ENCODE measurements at regions not wholly inside any gene's neighbourhood (a gene's known extent, or its start where the extent isn't known, plus 50 kb on each side); places are given as distances from the start of the nearest gene placed in this dataset.

DNA sequence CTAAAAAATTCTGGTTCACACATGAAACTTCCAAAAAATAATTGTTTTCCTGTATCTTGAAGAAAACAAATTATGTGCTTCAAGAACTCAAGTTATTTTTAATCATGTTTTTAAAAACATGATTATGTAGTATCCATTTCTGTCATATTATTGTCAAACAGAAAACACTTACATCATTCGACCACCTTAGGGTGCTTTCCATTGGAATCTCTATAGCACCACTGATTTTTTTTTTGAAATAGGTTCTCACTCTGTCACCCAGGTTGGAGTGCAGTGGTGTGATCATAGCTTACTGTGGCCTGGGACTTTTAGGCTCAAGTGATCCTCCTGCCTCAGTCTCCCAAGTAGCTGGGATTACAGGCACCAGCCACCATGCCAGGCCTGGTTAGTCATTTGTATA lies 457.3 kb downstream of the SI start:
- intact Hi-C loops (cut with DNase I) = no loop called here
- ATAC-seq = no peak
- DNase-seq (ENCODE audit: missing footprints) = no peak

DNA sequence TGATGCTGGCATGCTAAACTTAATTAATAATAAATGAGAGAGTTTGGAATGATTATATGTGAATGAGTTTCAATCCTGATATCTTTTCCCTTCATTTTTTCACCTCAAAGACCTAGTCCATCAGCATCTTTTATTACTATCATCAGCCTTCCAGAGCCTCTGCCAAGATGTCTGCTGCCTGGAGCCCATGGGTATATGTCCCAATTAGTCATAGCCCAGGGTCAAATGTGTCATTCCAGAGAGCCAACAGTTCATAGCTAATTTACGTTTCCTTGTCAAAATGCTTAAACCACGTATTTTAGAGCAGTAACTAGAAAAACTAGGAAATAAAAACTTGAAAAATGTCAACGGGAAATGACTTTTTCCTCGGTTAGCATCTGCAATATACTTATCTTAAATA lies 457.9 kb downstream of the SI start:
- intact Hi-C loops (cut with DNase I) = no loop called here
- ATAC-seq (no peak), DNase-seq (ENCODE audit: missing footprints) (no peak)

DNA sequence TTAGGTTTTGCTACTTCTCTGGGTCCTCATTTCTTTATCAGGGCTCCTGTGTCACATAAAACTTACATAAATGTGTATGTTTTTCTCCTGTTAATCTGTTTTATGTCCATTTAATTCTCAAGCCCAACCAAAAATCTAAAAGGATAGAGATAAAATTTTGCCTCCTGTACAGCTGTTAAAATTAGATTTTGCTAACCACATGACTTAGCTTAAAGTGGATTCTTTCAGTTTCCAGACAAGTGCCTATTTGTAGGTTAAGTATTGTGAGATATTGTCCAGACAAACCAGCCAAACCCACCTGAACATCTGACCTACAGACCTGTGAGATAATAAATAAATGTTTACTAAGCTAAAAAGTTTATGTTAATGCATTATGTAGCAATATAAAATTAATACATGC lies 465.5 kb downstream of the SI start:
- DNase-seq (ENCODE audit: missing footprints) (no peak), ATAC-seq (no peak)
- intact Hi-C loops (cut with DNase I) = no loop called here

DNA sequence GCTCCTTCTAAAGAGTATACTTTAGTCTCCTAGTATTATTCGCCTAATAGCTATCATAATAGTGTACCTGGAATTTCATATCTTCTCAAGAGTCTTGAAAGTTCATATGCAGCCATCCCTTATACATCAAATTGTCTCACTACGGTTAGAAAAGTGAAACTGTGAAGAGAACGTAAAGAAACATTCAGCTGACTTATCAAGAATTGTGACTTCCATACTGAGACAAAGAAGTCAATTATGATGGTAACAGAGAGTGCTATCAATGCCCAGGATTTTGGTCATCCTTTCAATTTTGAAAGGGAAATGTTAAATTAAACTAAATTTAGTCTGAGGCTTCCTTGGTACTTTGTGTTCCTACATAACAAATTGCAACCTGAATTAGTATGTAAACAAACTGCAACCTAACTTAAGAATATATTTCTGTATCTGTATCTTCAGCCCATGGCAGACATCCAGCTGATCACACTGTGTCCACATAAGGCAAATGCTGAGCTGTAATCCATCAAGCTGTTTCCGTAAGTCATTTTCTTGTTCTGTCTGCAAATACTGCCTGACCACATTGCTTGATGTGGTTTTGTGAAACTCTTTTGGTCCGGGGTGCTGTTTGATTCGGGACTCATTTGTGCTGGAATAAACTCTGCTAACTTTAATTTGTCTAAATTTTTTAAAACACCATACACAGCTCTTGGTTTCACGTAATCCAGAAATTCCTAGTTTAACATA lies 469.6 kb downstream of the SI start:
- ATAC-seq = no peak
- no peak for DNase-seq (ENCODE audit: missing footprints)

DNA sequence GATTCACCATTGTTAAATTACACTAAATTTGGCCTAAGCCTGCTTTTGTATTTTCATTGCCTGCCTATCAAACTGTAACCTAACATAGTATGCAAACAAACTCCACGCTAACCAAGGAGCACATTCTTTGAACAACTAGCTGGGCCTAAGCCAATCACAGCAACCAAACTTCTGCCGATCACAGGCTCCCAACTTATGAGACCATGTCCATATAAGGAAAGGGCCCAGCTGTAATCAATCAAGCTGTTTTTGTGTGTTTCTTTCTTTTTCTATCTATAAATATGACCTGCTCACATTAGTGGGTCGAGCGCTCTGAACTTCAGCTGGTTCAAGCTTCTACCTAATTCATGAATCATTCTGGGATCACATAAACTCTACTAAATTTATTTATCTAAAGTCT lies 473.6 kb downstream of the SI start:
- intact Hi-C loops (cut with DNase I) = no loop called here
- DNase-seq (ENCODE audit: missing footprints) = no peak
- no peak for ATAC-seq

More for the DNA sequence above, 469.6 kb downstream of the SI start:
- intact Hi-C loops (cut with DNase I) = no loop called here

DNA sequence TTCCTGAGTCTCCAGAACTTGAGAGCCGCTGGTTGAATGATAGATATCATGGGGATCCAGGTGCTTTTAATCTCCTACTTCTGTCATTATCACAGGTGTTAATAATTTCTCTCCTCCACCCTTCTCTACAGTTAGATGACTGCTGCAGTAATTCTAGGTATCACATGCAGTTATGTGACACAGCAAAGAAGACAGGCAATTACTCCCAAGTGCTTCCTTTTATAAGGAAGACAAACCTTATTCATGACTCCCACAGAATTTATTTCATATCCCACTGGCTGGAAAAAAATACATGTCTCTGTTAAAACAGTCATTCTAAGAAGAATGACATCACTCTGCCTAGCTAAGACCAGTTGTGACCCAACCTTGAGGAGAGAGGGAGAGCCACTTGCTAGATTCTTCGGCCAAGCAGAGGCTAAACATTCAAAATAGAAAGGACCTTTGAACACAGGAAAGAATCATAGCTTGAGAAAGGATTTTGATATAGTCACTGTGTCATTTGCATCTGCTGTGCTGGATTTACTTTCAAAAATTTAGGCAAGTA lies 500.6 kb downstream of the SI start:
- DNase-seq (ENCODE audit: missing footprints) (no peak), ATAC-seq (no peak)
- intact Hi-C loops (cut with DNase I) = no loop called here

DNA sequence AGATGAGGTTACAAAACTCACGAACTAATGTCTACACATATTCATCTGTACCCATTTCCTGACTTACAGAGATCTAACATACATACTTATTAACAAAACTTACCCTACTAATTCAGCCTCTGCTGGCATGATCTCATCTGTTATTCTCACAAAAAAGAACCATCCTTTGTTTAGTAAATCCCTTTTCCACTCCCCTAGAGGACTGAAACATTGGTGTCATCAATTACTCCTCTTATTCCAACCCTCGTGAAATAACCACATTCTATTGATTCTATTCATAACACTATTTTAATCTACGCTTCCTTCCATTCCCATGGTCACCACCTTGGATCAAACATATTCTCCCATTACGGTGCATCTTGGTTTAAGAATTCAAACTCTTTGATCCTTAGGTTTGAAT lies 505.9 kb downstream of the SI start:
- no peak for ATAC-seq
- DNase-seq (ENCODE audit: missing footprints) = no peak
- intact Hi-C loops (cut with DNase I) = no loop called here

DNA sequence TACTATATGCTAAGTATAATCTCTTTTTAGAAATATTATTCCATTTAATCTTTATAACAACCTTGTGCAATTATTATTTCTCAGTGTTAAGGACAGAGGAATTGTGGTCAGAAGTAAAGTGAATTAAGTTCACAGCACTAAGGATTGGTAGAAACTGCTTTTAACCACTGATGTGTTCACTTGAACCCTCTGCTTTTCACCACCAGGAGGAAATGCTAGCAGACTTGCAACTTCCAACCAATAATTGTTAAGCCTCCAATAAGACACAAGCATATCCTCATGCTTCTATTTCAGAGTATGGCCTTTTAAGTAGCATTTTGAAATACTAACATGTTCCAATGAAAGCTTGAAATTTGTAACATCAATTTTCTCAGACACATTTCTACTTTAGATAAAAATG lies 527.4 kb downstream of the SI start:
- no peak for ATAC-seq
- no peak for DNase-seq (ENCODE audit: missing footprints)
- intact Hi-C loops (cut with DNase I) = no loop called here

DNA sequence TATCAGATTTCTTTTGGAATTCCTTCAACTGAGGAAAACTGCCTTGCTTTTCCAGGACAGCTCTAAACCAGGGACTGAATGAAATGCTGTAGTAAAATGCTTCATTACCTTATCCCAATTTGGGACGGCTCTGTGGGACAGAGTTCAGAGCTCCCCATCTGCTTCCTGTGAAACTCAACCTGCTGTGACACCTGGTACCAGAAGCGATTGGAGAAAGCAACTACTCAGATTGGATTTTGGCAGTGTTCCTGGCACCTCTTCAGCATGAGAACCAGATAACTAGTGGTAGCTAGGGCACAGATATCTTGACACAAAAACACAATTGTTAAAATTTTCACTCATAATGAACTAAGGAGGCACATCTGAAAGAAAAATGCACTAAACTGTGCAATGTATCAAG lies 539.1 kb downstream of the SI start:
- intact Hi-C loops (cut with DNase I) = no loop called here
- DNase-seq (ENCODE audit: missing footprints) (no peak), ATAC-seq (no peak)

DNA sequence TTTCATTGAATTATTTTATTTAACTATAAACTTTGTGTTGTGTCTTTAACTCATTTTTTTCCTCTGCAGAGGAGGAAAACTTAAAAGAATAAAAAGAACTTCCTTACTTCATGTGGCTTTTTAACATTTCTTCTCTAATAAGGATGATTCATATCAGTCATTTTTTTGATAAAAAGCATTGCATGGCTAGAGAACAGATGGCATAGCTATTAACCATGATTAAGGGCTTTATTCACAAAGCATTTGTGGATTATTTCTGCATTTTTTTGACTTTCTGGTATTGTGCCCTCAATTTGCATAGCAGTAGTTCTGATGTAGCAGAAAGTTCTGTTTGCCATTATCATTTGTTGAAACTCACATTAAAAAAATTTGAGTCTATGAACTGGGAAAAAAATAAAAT lies 540.8 kb downstream of the SI start:
- intact Hi-C loops (cut with DNase I) = no loop called here
- no peak for ATAC-seq

DNA sequence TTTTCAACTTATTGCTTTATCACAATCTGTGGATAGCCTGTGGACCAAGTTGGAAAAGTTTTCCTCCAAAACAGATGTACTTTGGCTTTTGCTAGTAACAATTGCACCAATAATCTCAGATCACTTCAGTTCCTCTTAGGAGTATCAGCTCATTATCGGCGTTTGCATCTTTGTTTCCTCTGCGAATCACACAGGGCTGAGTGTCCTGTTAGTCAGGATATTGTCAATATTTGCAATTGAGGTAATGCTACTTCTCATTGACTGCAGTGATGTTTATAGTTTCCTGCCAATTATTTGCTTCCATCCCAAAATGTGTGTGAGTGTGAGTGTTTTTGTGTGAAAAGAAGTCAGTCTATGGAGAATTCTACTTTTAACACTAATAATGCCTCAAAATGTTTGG lies 545.0 kb downstream of the SI start:
- intact Hi-C loops (cut with DNase I) = no loop called here
- DNase-seq (ENCODE audit: missing footprints) (no peak), ATAC-seq (no peak)

More for the DNA sequence above, 540.8 kb downstream of the SI start:
- no peak for DNase-seq (ENCODE audit: missing footprints)

DNA sequence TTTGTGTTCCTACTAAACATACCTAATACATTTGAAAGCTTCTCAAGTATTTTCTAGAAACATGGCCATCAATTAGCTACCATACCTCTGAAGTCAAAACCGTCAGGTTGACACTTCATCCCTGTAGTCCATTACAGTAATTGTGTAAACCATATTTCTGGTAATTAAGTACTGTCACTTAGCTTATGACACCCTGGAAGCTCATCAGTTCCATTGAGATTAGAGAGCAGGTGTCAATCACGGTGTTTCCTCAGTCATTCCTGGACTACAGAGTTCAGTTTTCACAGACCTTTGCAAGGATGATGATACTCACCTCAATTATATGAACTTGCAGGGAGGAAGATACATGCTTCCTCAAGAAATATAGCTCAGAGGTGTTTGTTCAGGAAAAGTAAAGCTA lies 552.0 kb downstream of the SI start:
- DNase-seq (ENCODE audit: missing footprints) (no peak), ATAC-seq (no peak)
- intact Hi-C loops (cut with DNase I) = no loop called here

DNA sequence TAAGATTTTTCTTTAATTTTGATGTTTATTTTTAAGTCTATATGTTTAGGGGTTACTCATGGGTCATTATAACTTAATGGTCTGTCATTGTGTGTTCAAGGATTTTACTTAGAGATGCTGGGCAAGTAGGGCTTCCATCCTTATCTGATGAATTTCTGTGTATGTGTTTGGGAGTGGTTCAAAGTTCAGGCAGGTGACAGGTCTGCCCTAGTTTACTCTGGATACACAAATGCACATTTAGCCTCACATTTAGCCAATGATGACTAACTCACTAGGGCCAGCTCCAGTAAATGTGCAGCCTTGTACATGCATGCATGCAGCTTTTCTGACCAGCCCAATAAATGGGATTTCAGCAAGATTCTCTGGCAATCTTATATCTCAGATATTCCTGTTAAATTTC lies 554.1 kb downstream of the SI start:
- ATAC-seq (no peak), DNase-seq (ENCODE audit: missing footprints) (no peak)
- intact Hi-C loops (cut with DNase I) = no loop called here

DNA sequence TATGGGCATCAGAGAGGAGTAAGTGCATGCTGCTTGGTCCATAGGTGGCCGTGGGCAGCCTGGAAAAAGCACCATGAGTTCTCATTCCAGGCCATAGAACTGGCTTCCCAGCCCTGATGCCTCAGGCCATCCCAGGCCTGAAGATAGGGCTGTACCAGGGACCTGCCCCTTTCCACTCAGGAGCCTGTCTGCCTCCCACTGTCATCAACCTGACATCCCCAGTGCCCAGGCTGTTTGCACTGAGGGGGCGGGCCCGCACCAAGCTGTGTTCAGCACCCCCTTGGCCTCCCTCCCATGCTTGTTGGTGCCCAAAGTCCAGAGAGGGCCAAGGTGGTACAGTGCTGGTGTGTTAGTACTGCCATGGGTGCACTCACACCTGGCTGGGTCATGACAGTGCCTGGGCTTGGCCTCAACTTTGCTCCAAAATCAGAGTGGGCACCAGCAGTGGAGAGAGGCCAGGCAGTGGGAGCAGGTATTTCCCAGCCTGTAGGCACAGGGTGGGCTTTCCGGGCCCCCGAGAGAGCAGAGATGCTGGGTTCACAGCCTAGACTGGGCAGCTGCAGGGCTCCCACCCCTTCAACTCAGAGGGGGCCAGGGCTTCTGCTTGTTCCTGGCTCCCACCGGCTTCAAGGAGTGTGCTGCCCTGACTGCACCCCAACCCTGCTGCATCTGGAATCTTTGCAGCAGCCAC lies 556.1 kb downstream of the SI start:
- DNase-seq (ENCODE audit: missing footprints) (no peak), ATAC-seq (no peak)
- intact Hi-C loops (cut with DNase I) = no loop called here

DNA sequence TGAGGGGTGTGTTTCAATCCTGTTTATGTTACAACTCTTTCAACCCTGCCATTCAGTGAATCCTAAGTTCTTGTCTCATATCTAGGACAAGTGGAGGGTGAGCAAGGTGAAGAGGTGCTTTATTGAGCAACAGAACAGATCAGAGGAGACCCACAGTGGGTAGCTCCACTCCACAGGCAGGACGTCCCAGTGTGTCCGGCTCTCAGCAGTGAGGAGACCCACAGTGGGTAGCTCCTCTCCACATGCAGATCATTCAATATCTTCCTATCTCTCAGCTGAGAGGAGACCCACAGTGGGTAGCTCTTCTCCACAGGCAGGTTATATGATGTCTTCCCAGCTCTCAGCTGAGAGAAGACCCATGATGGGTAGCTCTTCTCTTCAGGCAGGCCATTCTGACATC lies 556.7 kb downstream of the SI start:
- ATAC-seq = no peak
- intact Hi-C loops (cut with DNase I) = no loop called here
- no peak for DNase-seq (ENCODE audit: missing footprints)

DNA sequence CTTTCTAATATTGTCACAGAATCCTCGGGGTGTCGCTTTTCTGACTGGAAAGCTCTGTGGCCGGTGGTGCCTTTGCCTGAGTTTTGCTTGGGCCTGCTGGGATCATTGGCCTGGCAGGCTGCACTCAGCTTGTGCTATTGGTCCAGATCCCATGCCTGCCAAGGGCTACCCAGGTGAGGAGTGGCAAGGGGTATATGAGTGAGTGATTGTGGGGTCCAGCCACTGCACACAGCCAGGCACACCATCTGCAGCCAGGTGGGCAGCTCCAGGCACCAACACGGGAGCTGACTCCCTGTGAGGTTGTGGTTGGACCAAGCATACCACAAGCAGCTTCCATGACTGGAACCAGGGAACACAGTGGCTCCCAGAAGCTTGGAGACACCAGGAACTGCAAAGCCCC lies 557.2 kb downstream of the SI start:
- no peak for DNase-seq (ENCODE audit: missing footprints)
- intact Hi-C loops (cut with DNase I) = no loop called here
- no peak for ATAC-seq

DNA sequence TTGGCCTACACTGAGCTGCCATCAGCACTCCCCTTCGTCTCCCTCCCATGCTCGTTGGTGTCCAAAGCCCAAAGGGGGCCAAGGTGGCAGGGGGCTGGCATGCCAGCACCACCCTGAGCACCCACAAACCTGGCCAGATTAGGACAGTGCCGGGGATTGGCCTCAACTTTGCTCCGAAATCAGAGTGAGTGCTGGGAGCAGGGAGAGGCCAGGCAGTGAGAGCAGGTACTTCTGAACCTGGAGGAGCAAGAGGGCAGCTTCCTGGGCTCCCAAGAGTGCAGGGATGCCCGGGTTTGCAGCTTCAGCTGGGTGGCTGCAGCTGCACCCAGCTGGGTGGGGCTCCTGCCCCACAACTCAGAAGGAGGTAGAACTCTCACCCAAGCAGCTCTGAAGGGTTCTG lies 563.0 kb downstream of the SI start:
- intact Hi-C loops (cut with DNase I) = no loop called here
- DNase-seq (ENCODE audit: missing footprints) (no peak), ATAC-seq (no peak)

DNA sequence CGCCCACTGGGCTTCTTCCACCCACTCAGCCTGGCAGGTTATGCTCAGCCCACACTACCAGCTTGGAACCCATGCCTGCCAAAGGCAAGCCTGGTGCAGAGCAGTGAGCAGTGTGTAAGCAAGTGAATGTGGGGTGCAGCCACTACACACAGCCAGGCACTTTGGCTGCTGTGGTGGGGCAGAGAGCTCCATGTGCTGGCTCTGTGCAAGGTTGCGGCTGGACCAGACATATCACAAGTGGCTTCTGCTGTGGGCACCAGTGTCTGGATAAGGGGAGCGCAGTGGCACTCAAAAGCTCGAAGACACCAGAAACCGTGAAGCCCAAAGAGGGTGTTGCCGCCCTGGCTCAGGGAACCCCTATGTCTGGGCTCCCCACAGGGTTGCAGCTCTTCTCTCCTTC lies 563.7 kb downstream of the SI start:
- DNase-seq (ENCODE audit: missing footprints) (no peak), ATAC-seq (no peak)
- intact Hi-C loops (cut with DNase I) = no loop called here

DNA sequence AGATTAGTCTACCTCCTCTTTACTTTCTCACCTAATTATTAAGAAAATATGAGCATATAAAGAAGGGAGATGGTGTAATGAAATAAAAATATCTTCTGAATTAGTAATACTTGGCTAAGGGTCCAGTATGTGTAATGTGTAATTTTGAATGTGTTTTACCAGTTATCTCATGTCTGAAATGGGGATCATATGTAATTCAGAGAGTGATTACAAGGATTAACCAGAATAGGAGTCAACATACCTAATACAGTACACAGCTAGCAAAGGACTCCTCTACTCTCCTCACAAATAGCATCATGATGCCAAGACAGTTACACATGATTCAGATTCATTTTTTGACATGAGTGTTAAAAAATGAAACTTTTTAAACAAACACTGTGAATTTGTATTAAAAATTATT lies 570.4 kb downstream of the SI start:
- no peak for ATAC-seq
- intact Hi-C loops (cut with DNase I) = no loop called here
- no peak for DNase-seq (ENCODE audit: missing footprints)

DNA sequence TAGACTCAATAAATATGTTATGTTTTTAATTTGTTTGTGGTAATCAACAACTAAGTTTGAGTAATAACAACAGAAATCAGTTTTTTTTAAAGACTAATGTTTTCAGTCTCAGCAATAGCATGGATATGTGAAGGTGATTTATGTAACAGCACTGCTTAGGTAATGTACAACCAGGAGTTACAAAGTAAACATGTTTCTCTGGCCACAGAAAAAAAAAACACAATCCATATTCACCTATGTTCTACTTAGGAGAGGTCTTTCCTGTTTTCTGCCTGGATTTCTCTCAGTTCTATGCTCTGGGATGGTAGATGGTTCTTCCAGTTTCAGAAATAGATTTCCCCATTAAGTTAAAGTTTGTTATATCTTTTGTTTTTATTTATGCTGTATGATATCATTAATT lies 579.4 kb downstream of the SI start:
- intact Hi-C loops (cut with DNase I) = no loop called here
- DNase-seq (ENCODE audit: missing footprints) (no peak), ATAC-seq (no peak)

DNA sequence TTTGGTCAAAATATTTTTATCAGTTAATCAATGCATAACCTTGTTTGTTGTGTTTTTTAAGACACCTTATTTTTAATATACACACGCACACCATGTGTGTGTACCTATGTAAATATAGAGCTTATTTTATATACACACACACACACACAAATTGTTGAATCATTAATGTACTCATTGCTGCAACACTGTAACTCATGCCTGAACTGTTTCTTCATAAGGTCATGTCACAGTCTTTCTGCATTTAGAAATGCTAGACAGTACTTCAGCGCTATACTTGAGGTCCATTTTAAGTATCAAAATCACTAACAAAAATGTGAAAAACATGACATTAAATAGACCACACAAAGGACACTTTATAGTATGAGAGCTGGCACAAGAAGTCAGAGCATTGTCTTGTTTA lies 589.4 kb downstream of the SI start:
- ATAC-seq (no peak), DNase-seq (ENCODE audit: missing footprints) (no peak)
- intact Hi-C loops (cut with DNase I) = no loop called here
